ENCODE measurements at regions not wholly inside any gene's neighbourhood (a gene's known extent, or its start where the extent isn't known, plus 50 kb on each side); places are given as distances from the start of the nearest gene placed in this dataset.
"Not testable (repeated sequence)": the region's sequence is repeated elsewhere in the genome, so short reads cannot be mapped to it uniquely, and the experiment has no call there.

DNA sequence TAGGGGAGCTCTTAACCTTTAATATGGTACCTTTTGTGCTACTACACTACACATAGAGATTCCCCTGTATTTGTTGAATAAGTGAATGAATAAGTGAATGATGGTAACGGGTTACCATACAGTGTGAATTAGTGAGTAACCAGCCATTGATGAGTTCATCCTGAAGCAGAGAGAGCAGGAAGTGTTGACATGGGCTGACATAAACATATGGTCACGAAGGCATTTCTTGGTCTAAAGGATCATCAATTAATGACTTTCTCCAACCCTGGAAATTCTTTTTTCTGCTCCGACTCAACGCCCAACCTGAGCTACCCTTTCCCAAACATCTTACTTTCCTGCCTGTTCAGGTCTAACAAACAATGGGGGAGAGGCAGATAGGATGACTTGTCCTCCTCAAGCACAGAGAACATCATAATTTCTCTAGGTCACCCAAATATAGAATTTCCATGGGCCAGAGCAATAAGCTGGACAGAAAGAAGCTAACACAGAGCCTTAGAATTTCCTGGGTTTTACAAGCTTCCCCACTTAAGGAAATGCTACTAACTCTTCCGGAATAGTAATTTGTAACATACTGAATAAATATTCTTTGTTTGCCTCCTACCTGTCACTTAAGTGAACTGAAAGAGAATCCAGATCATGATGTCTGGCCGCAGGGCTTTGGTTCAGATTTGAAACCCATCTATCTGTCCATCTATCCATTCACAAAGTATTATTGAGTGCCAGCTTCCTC lies 114.7 kb upstream of the NGF start:
- DNase-seq = no peak

DNA sequence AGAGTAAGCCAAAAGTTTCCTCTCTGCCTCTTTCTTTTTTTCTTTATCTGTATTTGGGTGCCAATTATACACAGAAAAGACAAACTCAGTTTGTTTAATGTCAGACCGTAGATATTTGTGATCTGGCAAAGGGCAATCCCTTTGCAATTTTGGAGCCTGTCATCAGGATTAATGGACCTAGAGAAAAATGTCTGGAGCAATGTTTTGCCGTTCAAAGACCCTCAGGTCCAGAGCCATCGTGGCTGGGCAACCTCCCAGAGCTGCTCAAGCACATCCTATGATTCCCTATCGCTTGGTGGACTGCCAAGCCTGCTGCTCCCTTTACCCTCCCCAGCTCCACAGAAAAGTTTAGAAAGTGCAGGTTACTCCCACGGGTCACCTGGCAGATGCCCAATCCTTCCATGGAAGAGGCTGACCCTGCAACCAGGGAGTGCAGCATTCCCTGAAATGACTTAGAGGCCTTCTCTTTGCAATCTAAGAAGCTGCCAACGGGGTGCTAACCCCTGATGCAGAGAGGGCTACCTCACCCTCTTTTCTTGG lies 112.5 kb upstream of the NGF start:
- no peak for DNase-seq

- DNase-seq = no peak
Observed at GRCh38 chr1:115448282-115449044, 110.4 kb upstream of the NGF start.

- DNase-seq = no peak
Observed at GRCh38 chr1:115447672-115448071, 109.6 kb upstream of the NGF start.

GRCh38 chr1:115445090-115445489 lies 107.0 kb upstream of the NGF start:
- no peak for DNase-seq

GRCh38 chr1:115440733-115441132 lies 102.7 kb upstream of the NGF start:
- DNase-seq = no peak

DNA sequence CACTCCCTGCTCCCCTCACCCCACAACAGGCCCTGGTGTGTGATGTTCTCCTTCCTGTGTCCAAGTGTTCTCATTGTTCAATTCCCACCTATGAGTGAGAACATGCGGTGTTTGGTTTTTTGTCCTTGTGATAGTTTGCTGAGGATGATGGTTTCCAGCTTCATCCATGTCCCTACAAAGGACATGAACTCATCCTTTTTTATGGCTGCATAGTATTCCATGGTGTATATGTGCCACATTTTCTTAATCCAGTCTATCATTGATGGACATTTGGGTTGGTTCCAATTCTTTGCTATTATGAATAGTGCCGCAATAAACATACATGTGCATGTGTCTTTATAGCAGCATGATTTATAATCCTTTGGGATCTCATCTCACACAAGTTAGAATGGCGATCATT lies 101.5 kb upstream of the NGF start:
- not testable (repeated sequence) for DNase-seq

DNA sequence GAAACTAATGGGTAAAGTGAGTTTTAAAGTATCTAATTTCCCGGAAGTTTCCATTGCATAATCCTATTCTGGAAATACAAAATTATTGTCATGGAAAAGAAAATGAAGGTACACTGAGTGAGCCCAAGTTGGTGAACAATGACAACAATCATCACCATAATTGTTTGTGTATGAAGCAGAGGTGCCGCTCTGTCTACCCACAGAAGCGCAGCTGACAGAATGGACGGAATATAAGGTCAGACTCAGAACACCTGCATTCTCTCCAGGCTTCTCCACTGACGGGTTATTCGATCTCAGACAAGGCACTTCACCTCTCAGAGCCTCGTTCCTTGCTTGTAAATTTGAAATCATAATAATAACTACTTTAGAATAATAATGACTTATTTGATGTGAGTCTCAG lies 99.1 kb upstream of the NGF start:
- DNase-seq = no peak

DNA sequence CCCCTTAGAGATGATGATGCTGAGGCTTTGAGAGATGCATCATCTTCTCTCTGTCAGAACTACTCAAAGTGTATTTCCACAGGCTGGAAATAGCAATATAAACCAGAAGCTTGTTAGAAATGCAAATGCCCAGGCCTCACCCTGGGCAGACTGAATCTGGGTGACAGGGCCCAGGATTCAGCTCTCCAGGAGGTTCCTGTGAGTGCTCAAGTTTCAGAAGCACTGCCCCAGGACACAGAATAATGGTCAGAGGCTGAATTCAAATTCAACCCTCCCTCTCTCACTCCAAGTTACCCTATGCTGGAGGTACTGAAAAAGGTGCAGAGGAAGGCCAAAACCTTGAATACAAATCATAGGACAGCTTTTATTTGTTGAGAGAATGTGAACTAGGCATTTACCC lies 98.5 kb upstream of the NGF start:
- no peak for DNase-seq

- no peak for DNase-seq
Observed at GRCh38 chr1:115433483-115433882, 95.4 kb upstream of the NGF start.

- DNase-seq = no peak
Observed at GRCh38 chr1:115432061-115432460, 94.0 kb upstream of the NGF start.

- DNase-seq = peak; percentile 95
Observed at GRCh38 chr1:115430441-115431158, 92.6 kb upstream of the NGF start.

- no peak for DNase-seq
Observed at GRCh38 chr1:115429884-115430283, 91.8 kb upstream of the NGF start.

GRCh38 chr1:115429241-115429640 lies 91.2 kb upstream of the NGF start:
- peak; percentile 86 for DNase-seq

DNA sequence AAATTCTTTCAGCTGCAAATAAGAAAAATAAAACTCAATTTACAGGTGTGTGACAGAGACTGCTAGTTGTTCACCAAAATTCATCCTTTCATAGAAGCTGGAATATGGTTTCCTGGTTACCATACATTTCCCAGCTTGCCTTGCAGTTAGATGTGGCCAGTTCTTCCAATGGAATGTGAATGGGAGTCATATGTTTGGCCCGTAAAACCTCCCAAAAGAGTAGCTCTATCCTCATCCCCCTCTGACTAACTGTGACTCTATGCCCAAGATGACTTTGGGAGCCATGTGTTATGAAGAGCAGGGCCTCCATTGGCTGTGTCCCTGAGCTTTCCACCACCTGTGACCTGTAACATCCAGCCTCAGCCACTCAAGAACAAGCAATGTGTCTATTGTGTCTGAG lies 90.6 kb upstream of the NGF start:
- DNase-seq = peak; percentile 47

DNA sequence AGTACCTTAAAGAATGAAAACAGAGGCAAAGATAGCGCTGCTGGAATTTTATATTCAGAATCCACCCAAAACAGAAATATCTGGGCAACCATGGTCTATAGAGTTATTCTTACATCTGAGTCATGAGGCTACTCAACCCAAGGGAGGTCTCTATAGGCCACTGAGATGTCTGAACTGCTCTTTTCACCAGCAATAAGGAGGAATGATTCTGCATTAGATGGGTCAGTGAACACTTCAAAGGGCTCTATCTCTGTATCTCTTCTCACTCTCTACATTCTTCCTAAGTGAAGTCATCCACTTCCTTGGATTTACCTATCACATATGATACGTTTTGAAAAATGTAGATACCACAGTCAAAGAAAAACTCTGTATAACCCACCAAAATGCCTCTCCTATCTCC lies 90.2 kb upstream of the NGF start:
- peak; percentile 50 for DNase-seq

- DNase-seq = no peak
Observed at GRCh38 chr1:115426956-115427355, 88.9 kb upstream of the NGF start.

DNA sequence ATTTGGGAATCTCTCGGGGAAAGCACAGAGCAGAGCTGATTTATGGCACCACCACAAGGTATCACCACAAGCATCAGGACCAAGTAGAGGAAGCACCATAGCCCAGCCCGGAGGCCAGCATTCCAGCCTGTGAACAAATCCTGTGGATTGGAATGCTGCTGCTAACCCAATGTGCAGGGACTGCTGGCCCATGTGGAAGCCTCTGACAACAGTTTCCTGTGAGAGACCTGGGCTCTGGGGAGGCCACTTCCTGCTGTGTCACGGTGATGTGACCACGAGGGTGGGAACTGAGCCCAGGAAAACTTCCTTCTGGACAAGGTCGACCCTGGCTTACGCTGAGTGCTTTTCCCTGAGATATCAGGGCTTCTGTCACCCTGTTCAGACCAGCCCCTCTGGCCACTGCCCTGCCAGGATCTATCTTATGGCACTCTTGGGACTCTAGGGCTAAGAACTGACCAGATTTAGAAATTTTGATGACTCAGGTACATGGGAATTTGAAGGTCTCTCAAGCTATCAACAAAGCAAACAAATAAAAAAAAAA lies 88.3 kb upstream of the NGF start:
- peak; percentile 98 for DNase-seq

DNA sequence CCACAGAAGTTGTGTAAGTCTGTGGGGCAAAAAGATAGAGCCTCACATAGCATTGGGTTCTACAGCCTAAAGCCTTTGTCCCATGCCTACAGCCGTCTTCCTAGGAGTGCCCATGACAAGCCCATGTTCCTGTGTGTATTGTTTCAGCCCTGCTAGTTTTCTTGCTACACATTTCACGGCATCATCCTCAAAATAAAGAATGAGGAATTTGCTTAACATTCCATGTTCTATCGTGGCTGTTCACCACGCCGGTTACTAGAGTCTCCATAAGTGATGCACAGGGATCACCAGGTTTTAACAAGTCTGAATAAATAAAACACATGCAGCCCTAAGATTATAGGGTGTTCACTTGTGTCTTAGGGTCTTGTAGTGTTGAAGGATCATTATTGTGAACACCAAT lies 87.4 kb upstream of the NGF start:
- peak; percentile 61 for DNase-seq

DNA sequence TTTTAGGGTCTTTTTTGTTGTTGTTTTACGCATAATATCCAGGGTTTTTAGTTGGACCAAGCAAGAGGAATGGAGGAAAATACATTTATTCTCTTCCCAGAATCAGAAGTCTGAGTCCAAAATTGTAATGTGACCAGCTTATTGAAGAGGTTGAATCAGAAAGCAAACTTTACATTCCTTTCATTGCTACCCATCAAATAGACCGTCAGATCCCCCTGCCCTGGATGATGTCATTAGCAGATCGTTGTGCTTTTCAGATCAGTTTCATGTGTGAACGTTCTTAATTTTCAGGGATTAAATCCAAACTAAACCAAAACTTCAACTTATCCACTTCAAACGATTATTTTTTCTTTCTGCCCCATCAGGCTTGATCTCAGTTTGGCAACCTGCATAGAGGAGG lies 85.7 kb upstream of the NGF start:
- DNase-seq = peak; percentile 77

DNA sequence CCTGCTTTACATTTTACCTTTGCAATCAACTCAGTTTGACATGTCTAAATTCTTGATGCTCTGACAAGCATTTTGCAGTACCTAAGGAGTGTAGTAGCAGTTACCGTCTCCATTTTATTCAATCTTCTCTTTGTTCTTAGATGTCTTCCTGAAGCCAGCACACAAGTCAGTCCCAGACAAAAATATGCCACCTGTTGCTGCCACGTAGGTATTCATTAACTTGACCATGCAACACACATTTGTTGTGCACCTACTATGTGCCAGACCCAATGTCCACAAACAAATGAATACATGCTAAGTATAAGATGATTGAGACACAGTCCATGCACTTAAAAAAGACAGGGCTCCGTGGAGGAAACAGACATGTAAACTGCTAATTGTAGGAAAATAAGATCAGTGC lies 81.5 kb upstream of the NGF start:
- no peak for DNase-seq

GRCh38 chr1:115413621-115414020 lies 75.6 kb upstream of the NGF start:
- DNase-seq = no peak

DNA sequence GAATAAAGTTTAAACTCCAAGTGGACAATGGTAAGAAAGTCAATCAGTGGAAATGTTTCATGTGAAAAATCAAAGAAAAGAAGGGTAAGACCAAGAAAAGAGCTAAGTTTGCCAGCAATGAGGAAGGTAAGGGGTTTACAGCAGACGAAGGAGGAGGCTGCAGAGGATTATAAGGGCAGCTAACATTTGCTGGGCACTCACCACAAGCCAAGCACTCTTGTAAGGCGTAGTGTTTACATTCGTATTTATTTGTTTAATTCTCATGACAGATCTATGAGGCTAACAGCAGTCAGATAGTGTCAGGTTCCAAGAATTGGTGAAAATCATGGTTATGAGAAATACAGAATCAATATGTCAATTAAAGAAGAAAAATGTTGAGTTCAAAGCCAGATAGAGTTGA lies 75.2 kb upstream of the NGF start:
- no peak for DNase-seq
